ENCODE measurements at regions not wholly inside any gene's neighbourhood (a gene's known extent, or its start where the extent isn't known, plus 50 kb on each side); places are given as distances from the start of the nearest gene placed in this dataset.

DNA sequence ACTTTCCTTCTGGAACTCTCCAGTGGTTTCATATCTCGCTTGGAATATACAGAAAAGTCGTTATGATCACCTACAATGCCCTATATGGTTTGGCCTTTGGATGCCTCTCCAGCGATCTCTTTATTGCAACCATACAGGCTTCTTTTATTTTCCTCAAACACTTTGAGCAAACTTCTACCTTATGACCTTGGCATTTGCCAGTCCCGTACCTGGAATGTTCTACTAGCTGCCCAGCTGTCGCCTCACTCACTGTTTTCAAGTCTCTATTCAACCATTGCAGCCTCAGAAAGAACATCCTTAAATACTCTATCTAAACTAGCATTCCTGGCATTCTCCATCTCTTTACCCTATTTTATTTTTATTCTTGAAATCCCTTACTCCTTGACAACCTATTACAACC is 50.4 kb upstream of the NEDD9 start (continued):
- TF ChIP-seq ZNF692 (tag by site-specific recombination; IDR thresholded peaks at IDR 0.05) (no peak), ZNF654 (tag by site-specific recombination; IDR thresholded peaks at IDR 0.05; ENCODE audit: low read depth) (no peak), ZNF843 (tag by site-specific recombination; IDR thresholded peaks at IDR 0.05) (no peak), BCL11A (tag by site-specific recombination; IDR thresholded peaks at IDR 0.05; ENCODE audit: low read depth) (no peak), REST (tag by site-specific recombination; IDR thresholded peaks at IDR 0.05) (no peak), ZNF2 (tag by site-specific recombination; IDR thresholded peaks at IDR 0.05) (no peak), ZNF404 (tag by site-specific recombination; IDR thresholded peaks at IDR 0.05) (no peak), TCF7L2 (IDR thresholded peaks at IDR 0.05; ENCODE audit: borderline replicate concordance, low read depth, low read length) (no peak), ZNF555 (tag by site-specific recombination; conservative IDR thresholded peaks at IDR 0.05) (no peak), ZNF140 (tag by site-specific recombination; IDR thresholded peaks at IDR 0.05) (no peak), ZNF423 (tag by site-specific recombination; IDR thresholded peaks at IDR 0.05) (no peak), SCRT2 (tag by site-specific recombination; IDR thresholded peaks at IDR 0.05) (no peak), ZNF239 (tag by site-specific recombination; IDR thresholded peaks at IDR 0.05) (no peak)
- TF ChIP-seq, protein P1, sequence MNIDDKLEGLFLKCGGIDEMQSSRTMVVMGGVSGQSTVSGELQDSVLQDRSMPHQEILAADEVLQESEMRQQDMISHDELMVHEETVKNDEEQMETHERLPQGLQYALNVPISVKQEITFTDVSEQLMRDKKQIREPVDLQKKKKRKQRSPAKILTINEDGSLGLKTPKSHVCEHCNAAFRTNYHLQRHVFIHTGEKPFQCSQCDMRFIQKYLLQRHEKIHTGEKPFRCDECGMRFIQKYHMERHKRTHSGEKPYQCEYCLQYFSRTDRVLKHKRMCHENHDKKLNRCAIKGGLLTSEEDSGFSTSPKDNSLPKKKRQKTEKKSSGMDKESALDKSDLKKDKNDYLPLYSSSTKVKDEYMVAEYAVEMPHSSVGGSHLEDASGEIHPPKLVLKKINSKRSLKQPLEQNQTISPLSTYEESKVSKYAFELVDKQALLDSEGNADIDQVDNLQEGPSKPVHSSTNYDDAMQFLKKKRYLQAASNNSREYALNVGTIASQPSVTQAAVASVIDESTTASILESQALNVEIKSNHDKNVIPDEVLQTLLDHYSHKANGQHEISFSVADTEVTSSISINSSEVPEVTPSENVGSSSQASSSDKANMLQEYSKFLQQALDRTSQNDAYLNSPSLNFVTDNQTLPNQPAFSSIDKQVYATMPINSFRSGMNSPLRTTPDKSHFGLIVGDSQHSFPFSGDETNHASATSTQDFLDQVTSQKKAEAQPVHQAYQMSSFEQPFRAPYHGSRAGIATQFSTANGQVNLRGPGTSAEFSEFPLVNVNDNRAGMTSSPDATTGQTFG (tag by site-specific recombination; IDR thresholded peaks at IDR 0.05; ENCODE audit: borderline replicate concordance) = no peak
